Neural cell (in vitro differentiated cells): ENCODE measurements at regions not wholly inside any gene's neighbourhood (a gene's known extent, or its start where the extent isn't known, plus 50 kb on each side); places are given as distances from the start of the nearest gene placed in this dataset.
"Not testable (repeated sequence)": the region's sequence is repeated elsewhere in the genome, so short reads cannot be mapped to it uniquely, and the experiment has no call there.

Experiments used
- POLR2AphosphoS5 ChIP-seq: IDR thresholded peaks from 2 replicates; pipeline ENCODE4 v1.6.1; 2012
- REST ChIP-seq: IDR thresholded peaks from 2 replicates; pipeline ENCODE4 v1.6.1; 2012; ENCODE audit warnings: borderline replicate concordance

- not testable (repeated sequence) for TF ChIP-seq POLR2AphosphoS5, REST
Observed at GRCh38 chr4:67274671-67275070, 270.6 kb downstream of the CENPC start.
